GM12865 (cell line): ENCODE measurements at regions not wholly inside any gene's neighbourhood (a gene's known extent, or its start where the extent isn't known, plus 50 kb on each side); places are given as distances from the start of the nearest gene placed in this dataset.

ENCODE experiments used
- DNase-seq: peaks from one replicate; pipeline ENCODE4 v3.0.0; 2010; ENCODE audit warnings: low read depth
- H3K4me3 ChIP-seq: 2 replicates; pipeline ENCODE4 v1.5.1; 2011; ENCODE audit warnings: mild to moderate bottlenecking, low read depth, low read length, control low read depth
- TF ChIP-seq, protein P1 (sequence below): IDR thresholded peaks from 2 replicates; pipeline ENCODE4 v1.5.1; 2011; ENCODE audit warnings: low read length, control low read depth, low read depth, inconsistent platforms; ENCODE audit not compliant: insufficient read depth; ENCODE audit errors: missing control alignments

GRCh38 chr2:22247466-22247865 is 1123.7 kb downstream of the TDRD15 start:
- no peak overlapping the region for H3K4me3 ChIP-seq
- DNase-seq: no peak
- TF ChIP-seq, protein P1, sequence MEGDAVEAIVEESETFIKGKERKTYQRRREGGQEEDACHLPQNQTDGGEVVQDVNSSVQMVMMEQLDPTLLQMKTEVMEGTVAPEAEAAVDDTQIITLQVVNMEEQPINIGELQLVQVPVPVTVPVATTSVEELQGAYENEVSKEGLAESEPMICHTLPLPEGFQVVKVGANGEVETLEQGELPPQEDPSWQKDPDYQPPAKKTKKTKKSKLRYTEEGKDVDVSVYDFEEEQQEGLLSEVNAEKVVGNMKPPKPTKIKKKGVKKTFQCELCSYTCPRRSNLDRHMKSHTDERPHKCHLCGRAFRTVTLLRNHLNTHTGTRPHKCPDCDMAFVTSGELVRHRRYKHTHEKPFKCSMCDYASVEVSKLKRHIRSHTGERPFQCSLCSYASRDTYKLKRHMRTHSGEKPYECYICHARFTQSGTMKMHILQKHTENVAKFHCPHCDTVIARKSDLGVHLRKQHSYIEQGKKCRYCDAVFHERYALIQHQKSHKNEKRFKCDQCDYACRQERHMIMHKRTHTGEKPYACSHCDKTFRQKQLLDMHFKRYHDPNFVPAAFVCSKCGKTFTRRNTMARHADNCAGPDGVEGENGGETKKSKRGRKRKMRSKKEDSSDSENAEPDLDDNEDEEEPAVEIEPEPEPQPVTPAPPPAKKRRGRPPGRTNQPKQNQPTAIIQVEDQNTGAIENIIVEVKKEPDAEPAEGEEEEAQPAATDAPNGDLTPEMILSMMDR: no peak

DNA sequence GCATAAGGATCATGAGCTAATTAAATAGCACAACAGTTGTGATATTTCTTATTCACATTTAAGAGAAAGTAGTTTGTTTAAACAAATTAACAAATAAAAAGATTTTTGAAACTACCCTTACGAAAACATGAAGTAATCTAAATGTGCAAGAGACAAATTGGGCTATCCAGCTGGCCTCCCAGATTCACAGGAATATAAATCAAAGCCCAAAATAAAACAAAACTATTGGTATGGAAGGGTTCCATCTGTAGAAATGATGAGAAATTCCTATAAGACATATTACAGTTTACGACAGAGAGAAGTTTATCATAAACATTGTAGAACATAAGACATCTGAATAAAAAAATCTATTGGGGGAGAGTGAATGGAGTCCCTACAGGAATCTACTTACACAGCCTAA is 1125.1 kb downstream of the TDRD15 start:
- H3K4me3 ChIP-seq: no peak overlapping the region
- no peak for DNase-seq
- TF ChIP-seq, protein P1: no peak

DNA sequence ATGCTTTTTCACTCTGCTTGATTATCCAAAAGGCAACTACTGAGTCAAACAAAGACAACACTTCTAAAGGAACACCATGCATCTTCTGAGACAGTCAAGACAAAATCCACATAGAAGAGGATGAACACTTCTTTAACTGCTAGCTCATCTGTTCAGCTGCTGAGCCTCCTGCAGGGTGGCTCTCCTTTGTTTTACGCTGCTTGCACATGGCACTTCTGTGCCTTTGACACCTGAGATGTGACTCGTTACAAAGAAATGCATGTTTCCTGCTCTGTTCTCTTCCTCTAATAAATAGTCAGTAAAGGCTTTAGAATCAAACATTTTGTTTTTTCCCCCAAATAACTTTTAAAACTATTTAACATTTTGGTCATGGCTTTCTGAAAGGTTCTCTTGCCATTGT is 1129.4 kb downstream of the TDRD15 start:
- TF ChIP-seq, protein P1: no peak
- no peak for DNase-seq
- H3K4me3 ChIP-seq: no peak overlapping the region

GRCh38 chr2:22261165-22261564 is 1123.8 kb upstream of the KLHL29 start:
- DNase-seq: no peak
- TF ChIP-seq, protein P1: no peak
- H3K4me3 ChIP-seq: no peak overlapping the region

DNA sequence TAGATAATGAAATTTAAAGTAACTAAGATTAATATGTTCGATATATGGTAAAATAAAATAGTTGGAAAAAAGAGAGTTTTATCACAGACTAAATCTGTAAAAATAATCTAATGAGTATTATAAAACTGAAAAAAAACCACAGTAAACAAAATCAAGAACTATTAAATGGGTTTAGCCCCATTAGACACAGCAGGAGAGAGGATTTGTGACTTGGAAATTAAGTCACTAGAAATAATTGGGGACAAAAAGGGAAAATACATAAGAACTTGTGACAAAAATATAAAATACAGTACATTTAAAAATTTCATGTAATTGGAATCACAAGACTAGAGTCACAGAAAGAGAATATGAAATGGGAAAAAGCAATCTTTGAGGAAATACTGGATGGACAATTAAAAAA is 1114.6 kb upstream of the KLHL29 start:
- TF ChIP-seq, protein P1: no peak
- no peak overlapping the region for H3K4me3 ChIP-seq
- DNase-seq: no peak

DNA sequence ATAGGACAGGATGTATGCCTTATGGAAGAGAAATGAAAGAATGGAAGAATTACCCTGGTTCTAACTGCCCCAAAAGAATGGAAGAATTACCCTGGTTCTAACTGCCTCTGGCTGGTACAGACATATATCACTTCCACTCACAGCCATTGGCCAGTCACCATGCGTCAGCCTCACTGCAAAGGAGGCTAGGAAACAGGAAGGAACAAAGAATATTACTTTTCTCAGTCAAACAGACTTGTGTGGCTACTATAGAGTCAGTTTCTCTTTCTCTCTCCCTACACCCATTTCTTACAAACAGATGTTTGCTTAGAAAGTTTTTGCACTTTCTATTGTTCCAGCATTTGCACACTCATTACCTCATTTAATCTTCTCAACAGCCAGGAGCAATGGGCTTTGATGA is 1111.1 kb upstream of the KLHL29 start:
- H3K4me3 ChIP-seq: peak overlapping the region; percentile 24; the same call in 1 of the 2 replicates
- TF ChIP-seq, protein P1: no peak
- peak; percentile 42 for DNase-seq

DNA sequence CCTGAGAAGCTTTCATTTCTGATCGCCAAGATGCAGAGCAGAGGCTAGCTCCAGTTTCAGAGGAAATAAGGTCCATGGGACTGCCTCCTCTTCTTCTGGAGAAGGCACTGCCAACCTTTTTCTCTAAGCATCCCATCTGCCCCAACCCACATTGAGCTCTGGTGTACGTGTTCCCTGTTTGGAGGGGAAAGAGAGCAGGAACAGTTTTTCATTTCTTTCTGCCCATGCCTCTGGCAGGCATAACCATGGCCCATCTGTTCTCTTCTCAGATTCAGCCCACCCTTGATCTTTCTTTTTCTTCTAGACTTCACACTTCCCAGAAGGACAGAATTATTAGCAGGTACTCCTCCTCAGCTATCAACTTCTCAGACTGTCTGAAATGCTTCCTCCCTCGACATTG is 1110.3 kb upstream of the KLHL29 start:
- H3K4me3 ChIP-seq: no peak overlapping the region
- no peak for DNase-seq
- TF ChIP-seq, protein P1: no peak
